Neuronal stem cell (in vitro differentiated cells): ENCODE measurements at regions not wholly inside any gene's neighbourhood (a gene's known extent, or its start where the extent isn't known, plus 50 kb on each side); places are given as distances from the start of the nearest gene placed in this dataset.

Source experiments
- DNase-seq: peaks from one replicate; pipeline ENCODE4 v3.0.0-alpha.2; 2013; ENCODE audit warnings: low spot score
- H2AFZ ChIP-seq: one replicate; pipeline ENCODE4 v1.6.1; 2013; ENCODE audit warnings: mild to moderate bottlenecking, low read length, inconsistent platforms
- H2AK5ac ChIP-seq: 2 replicates; pipeline ENCODE4 v1.6.1; 2013; ENCODE audit warnings: low read depth, mild to moderate bottlenecking, inconsistent platforms, low read length, moderate library complexity, mixed read lengths
- H2BK120ac ChIP-seq: 2 replicates; pipeline ENCODE4 v1.6.1; 2013; ENCODE audit warnings: low read depth, mild to moderate bottlenecking, inconsistent platforms, low read length, moderate library complexity, mixed read lengths
- H2BK12ac ChIP-seq: one replicate; pipeline ENCODE4 v1.6.1; 2013; ENCODE audit warnings: low read length, inconsistent platforms
- H2BK15ac ChIP-seq: 2 replicates; pipeline ENCODE4 v1.6.1; 2013; ENCODE audit warnings: mild to moderate bottlenecking, low read length, inconsistent platforms, mixed read lengths
- H2BK5ac ChIP-seq: one replicate; pipeline ENCODE4 v1.6.1; 2013; ENCODE audit warnings: inconsistent platforms, mild to moderate bottlenecking, low read length, moderate library complexity
- H3K14ac ChIP-seq: one replicate; pipeline ENCODE4 v1.6.1; 2013; ENCODE audit warnings: low read length, inconsistent platforms
- H3K18ac ChIP-seq: 2 replicates; pipeline ENCODE4 v1.6.1; 2013; ENCODE audit warnings: low read length, inconsistent platforms
- H3K23ac ChIP-seq: 2 replicates; pipeline ENCODE4 v1.6.1; 2013; ENCODE audit warnings: low read depth, mild to moderate bottlenecking, mixed read lengths, low read length, inconsistent platforms; ENCODE audit not compliant: poor library complexity
- H3K27ac ChIP-seq: replicated peaks from 3 replicates; pipeline ENCODE4 v1.5.1; 2013; ENCODE audit warnings: low read length, inconsistent platforms
- H3K27me3 ChIP-seq, 3 experiments: 2 replicates each; pipeline ENCODE4 v1.6.1; 2013; ENCODE audit warnings: low read length in 3 of 3, mild to moderate bottlenecking in 2 of 3, inconsistent platforms in 1 of 3, low read depth in 1 of 3, mixed read lengths in 1 of 3, moderate library complexity in 1 of 3; ENCODE audit not compliant: control insufficient read depth in 3 of 3, insufficient read depth in 3 of 3
- H3K36me3 ChIP-seq, 2 donors: replicated peaks in 1 of 2; 2 replicates each; pipeline ENCODE4 v1.6.1; 2013; ENCODE audit warnings: low read length in 2 of 2; ENCODE audit not compliant: control insufficient read depth in 2 of 2, insufficient read depth in 2 of 2
- H3K4ac ChIP-seq: 2 replicates; pipeline ENCODE4 v1.6.1; 2013; ENCODE audit warnings: inconsistent platforms, mild to moderate bottlenecking, low read length, moderate library complexity
- H3K4me1 ChIP-seq, 2 donors: 1 replicate in 1 of 2; 2 replicates in 1 of 2; pipeline ENCODE4 v1.6.1; 2013; ENCODE audit warnings: low read length in 2 of 2, low read depth in 1 of 2; ENCODE audit not compliant: control insufficient read depth in 2 of 2, insufficient read depth in 1 of 2
- H3K4me2 ChIP-seq: one replicate; pipeline ENCODE4 v1.6.1; 2013; ENCODE audit warnings: mild to moderate bottlenecking, low read length, inconsistent platforms; ENCODE audit not compliant: insufficient read depth, poor library complexity, severe bottlenecking
- H3K4me3 ChIP-seq, 2 donors: 2 replicates each; pipeline ENCODE4 v1.5.1; 2013; ENCODE audit warnings: low read length in 2 of 2, mild to moderate bottlenecking in 2 of 2, inconsistent platforms in 1 of 2, moderate library complexity in 1 of 2
- H3K79me1 ChIP-seq: one replicate; pipeline ENCODE4 v1.6.1; 2013; ENCODE audit warnings: low read depth, mild to moderate bottlenecking, inconsistent platforms, low read length, moderate library complexity
- H3K9ac ChIP-seq: one replicate; pipeline ENCODE4 v1.6.1; 2013; ENCODE audit warnings: mild to moderate bottlenecking, low read depth, low read length, inconsistent platforms; ENCODE audit not compliant: poor library complexity
- H3K9me3 ChIP-seq, 2 donors: replicated peaks in 1 of 2; 2 replicates each; pipeline versions ENCODE3 to v1.6.1; 2013; ENCODE audit warnings: low read length in 2 of 2, mild to moderate bottlenecking in 2 of 2, inconsistent platforms in 1 of 2, low read depth in 1 of 2, mixed read lengths in 1 of 2, moderate library complexity in 1 of 2; ENCODE audit not compliant: control insufficient read depth in 2 of 2, insufficient read depth in 1 of 2
- H4K8ac ChIP-seq: one replicate; pipeline ENCODE4 v1.6.1; 2013; ENCODE audit warnings: low read depth, mild to moderate bottlenecking, inconsistent platforms, low read length, moderate library complexity
- H4K91ac ChIP-seq: one replicate; pipeline ENCODE4 v1.6.1; 2013; ENCODE audit warnings: low read length, low read depth, mild to moderate bottlenecking, inconsistent platforms; ENCODE audit not compliant: poor library complexity
- WGBS, 2 donors: extraction: QIAGEN DNeasy Blood & Tissue Kit; methylation state at CpG; one replicate each; pipeline ENCODE4 v1.1.7; 2013; ENCODE audit warnings: missing lambda C conversion rate in 2 of 2, mixed read lengths in 1 of 2; ENCODE audit not compliant: insufficient read length in 2 of 2, insufficient replicate concordance in 1 of 2; ENCODE audit errors: extremely low coverage in 2 of 2; 5-methylcytosine and 5-hydroxymethylcytosine counted together

GRCh38 chr4:84151574-84151973 lies 347.5 kb downstream of the NKX6-1 start:
- no peak overlapping the region for H2BK5ac ChIP-seq
- no CpG with 5 or more reads among the region's 2 CpGs for whole genome bisulfite sequencing, 2 donors
- no peak overlapping the region for H4K91ac ChIP-seq

DNA sequence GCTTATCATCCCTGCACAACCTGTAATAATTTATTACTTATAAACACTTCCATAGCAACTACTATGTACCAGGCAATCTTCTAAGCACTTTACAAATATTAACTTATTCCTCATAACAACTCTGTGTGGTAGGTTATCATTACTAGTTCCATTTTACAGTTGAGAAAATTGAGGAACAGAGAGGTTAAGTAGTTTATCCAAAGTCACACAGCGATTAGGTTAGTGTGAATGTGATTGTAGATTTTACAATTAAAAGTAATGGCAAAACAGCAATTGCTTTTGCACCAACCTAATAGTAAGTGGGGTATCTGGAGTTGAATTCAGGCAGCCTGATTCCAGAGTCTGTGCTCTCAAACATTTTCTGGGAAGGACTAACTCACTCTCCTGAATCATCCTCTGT lies 348.9 kb downstream of the NKX6-1 start:
- no peak overlapping the region for H2AK5ac ChIP-seq
- no peak overlapping the region for H3K23ac ChIP-seq
- H4K91ac ChIP-seq = no peak overlapping the region
- H2AFZ ChIP-seq = no peak overlapping the region
- H2BK15ac ChIP-seq = no peak overlapping the region
- H4K8ac ChIP-seq = no peak overlapping the region
- no peak overlapping the region for H3K4me3 ChIP-seq
- H3K4me1 ChIP-seq = peaks cover 0 to 3% of the 10 kb centered on the region in 2 donors
- H3K4me2 ChIP-seq = no peak overlapping the region
- H3K9me3 ChIP-seq = no peaks in the 10 kb centered on the region
- DNase-seq = no peak
- no peak overlapping the region for H2BK120ac ChIP-seq
- H2BK12ac ChIP-seq = no peak overlapping the region
- H3K9ac ChIP-seq = no peak overlapping the region
- H3K27ac ChIP-seq = no peak overlapping the region
- H3K36me3 ChIP-seq = no peaks in the 10 kb centered on the region
- WGBS, 2 donors = no CpG with 5 or more reads among the region's 1 CpG
- H3K18ac ChIP-seq = no peak overlapping the region
- no peak overlapping the region for H3K14ac ChIP-seq
- H3K27me3 ChIP-seq = no peaks in the 10 kb centered on the region
- no peak overlapping the region for H3K4ac ChIP-seq
- no peaks in the 10 kb centered on the region for H3K79me1 ChIP-seq
- H2BK5ac ChIP-seq = no peak overlapping the region

More at GRCh38 chr4:84151574-84151973, 347.5 kb downstream of the NKX6-1 start:
- DNase-seq = no peak
- Histone ChIP-seq H2AFZ (no peak overlapping the region), H3K9ac (no peak overlapping the region), H3K4me2 (no peak overlapping the region), H3K9me3 (no peaks in the 10 kb centered on the region), H3K79me1 (no peaks in the 10 kb centered on the region), H3K4me1 (peaks cover 0 to 5% of the 10 kb centered on the region in 2 donors), H2BK15ac (no peak overlapping the region), H4K8ac (no peak overlapping the region), H2BK12ac (no peak overlapping the region), H3K23ac (no peak overlapping the region), H3K36me3 (no peaks in the 10 kb centered on the region), H2AK5ac (no peak overlapping the region), H3K27ac (no peak overlapping the region), H2BK120ac (no peak overlapping the region), H3K27me3 (no peaks in the 10 kb centered on the region), H3K4me3 (no peak overlapping the region), H3K14ac (no peak overlapping the region), H3K4ac (no peak overlapping the region), H3K18ac (no peak overlapping the region)

DNA sequence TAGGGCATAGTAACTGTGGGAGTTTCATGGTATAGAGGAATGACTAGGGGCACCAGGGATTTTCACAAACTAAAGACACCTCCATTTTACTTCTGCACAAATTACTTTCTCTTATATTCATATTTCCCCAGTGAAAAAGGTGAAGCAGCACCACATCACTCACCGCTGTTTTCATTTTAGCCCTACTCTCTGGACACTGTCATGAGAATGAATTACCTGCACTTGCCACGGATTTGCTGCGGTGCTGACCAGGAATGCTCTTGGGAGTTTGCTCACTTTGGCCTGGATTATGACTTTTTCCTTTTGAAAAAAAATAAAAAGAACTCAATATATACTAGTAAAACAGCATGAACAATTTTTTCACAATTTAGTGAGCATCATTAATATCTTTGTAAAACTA lies 351.3 kb downstream of the NKX6-1 start:
- Histone ChIP-seq H3K9ac (no peak overlapping the region), H2BK120ac (no peak overlapping the region), H4K91ac (no peak overlapping the region), H3K18ac (no peak overlapping the region), H2BK5ac (no peak overlapping the region), H3K4me2 (no peak overlapping the region), H3K4me3 (no peak overlapping the region), H3K9me3 (no peaks in the 10 kb centered on the region), H2AFZ (no peak overlapping the region), H3K27ac (no peak overlapping the region), H3K36me3 (no peaks in the 10 kb centered on the region), H3K4me1 (no peaks in the 10 kb centered on the region), H2AK5ac (no peak overlapping the region), H3K23ac (no peak overlapping the region), H3K4ac (no peak overlapping the region), H2BK12ac (no peak overlapping the region), H3K27me3 (no peaks in the 10 kb centered on the region), H2BK15ac (no peak overlapping the region), H3K79me1 (no peaks in the 10 kb centered on the region), H4K8ac (no peak overlapping the region), H3K14ac (no peak overlapping the region)
- WGBS, 2 donors = no CpG with 5 or more reads among the region's 3 CpGs
- DNase-seq = no peak

DNA sequence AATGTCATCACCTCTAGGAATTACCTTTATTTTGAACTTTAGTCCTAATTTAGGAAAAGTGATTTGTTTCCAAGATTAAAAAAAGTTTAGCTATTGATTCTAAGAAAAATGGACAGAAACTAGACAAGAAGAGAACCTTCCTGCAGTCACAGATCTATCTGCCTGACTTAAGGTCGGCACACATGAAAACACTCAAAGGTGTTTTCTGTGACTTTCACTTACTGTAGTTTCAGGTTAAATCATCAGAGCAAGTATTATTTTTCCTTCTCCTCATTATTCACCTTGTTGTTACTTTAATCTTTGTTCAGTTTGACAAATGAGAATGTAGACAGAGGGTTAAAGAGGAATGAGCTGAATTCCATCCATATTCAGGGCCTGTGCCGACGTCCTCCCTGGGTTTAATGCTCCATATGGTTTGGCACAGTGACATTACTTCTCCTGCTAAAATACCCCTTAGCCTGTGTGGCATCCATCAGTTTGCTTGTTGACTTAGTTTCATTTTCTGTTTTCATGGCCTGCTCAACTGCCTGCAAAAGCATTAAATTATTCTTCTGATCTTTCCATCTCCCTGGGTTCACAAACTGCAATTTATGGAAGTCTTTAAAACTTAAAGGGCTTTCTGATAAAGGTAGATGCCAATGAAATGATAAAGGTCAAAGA lies 352.7 kb downstream of the NKX6-1 start:
- Histone ChIP-seq H3K4me2 (no peak overlapping the region), H3K9me3 (peaks cover 0 to 1% of the 10 kb centered on the region in 2 donors), H2BK120ac (no peak overlapping the region), H2BK12ac (no peak overlapping the region), H3K18ac (no peak overlapping the region), H2BK5ac (no peak overlapping the region), H3K4ac (no peak overlapping the region), H3K27ac (no peak overlapping the region), H3K27me3 (no peaks in the 10 kb centered on the region), H3K4me3 (no peak overlapping the region), H3K79me1 (no peaks in the 10 kb centered on the region), H3K4me1 (no peaks in the 10 kb centered on the region), H3K36me3 (no peaks in the 10 kb centered on the region), H3K23ac (no peak overlapping the region), H2BK15ac (no peak overlapping the region), H3K14ac (no peak overlapping the region), H3K9ac (no peak overlapping the region), H4K8ac (no peak overlapping the region), H2AFZ (no peak overlapping the region), H2AK5ac (no peak overlapping the region), H4K91ac (no peak overlapping the region)
- no CpG with 5 or more reads among the region's 3 CpGs for WGBS, 2 donors
- no peak for DNase-seq
